Left forelimb (tissue), 1 donor: ENCODE measurements at regions not wholly inside any gene's neighbourhood (a gene's known extent, or its start where the extent isn't known, plus 50 kb on each side); places are given as distances from the start of the nearest gene placed in this dataset.
"Not testable (repeated sequence)": the region's sequence is repeated elsewhere in the genome, so short reads cannot be mapped to it uniquely, and the experiment has no call there.

ENCODE experiments used
- DNase-seq: peaks from one replicate; pipeline ENCODE4 v3.0.0-alpha.2; 2018; ENCODE audit warnings: low spot score

- DNase-seq = no peak
Observed at GRCh38 chr13:104962411-104962810, 1573.1 kb downstream of the EFNB2 start.

DNA sequence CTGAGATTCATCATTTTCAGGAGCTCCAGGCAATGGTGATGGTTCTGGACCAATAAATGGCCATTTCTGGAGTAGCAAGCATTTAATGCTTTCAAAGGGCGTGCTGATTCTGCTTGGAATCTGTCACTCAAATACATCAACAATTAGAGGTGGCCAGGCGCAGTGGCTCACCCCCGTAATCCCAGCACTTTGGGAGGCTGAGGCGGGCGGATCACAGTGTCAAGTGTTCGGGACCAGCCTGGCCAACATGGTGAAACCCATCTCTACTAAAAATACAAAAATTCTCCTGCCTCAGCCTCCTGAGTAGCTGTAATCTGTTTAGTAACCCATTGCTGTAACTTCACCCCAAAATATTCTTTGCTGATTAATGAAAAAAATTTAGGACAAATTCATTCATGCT lies 1574.2 kb downstream of the EFNB2 start:
- DNase-seq = no peak

DNA sequence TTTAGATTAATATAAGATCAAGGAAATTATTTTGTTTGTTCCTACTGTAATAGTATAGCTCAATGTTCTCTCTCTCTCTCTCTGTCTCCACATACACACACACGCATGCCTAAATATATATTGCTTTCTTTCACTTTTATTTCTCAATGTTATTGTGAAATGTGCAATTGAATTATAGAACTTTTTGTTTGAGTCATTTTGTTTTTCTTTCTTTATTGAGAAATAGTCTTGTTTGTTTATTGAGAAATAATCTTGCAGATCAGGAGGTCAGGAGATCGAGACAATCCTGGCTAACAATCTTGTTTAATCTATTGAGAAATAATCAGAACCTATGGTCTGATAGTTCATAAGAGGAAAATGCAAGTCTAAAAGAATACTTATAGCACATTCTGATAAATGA lies 1581.3 kb downstream of the EFNB2 start:
- DNase-seq = no peak

- no peak for DNase-seq
Observed at GRCh38 chr13:104953588-104953987, 1581.9 kb downstream of the EFNB2 start.

DNA sequence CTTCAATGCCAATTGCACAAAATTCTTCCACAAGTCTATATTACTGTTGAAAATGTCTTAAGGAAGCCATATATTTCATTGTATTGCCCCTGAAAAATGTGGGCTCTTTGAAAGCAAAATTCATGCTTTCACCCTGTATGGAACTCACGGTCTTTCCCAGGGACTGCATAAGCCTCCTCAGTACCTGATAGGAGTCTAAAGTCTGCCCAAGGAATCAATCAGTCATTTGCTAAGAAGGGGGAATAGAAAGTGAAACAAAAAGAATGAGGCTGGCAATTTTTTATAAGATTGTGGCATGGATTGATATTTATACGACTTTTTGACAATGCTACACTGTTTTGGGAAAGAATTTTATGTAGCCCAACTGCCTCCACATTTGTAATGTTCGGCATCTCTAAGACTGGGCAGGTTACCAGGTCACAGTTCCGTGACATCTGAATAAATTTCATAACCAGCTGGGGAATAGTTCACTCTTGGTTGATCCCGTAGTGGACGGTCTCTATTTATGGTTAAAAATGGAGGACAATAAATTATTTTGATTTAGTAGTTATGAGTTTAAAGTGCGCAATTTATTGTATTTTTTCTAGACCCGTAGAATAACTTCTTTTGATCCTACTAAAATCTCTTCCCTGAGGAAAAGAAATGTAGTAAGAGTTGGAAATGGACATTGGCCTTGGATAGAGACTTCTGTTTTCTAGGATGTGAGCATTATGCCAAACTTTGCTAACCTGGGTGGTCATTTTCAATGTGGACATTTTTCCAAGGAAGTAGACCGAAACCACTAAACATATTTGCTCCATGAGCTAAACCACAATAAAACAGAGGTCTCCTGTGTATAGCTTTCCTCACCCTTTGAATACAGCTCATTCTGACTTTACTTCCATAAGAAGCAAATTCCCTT lies 1585.4 kb downstream of the EFNB2 start:
- DNase-seq = no peak

- DNase-seq = no peak
Observed at GRCh38 chr13:104944176-104944575, 1591.3 kb downstream of the EFNB2 start.

DNA sequence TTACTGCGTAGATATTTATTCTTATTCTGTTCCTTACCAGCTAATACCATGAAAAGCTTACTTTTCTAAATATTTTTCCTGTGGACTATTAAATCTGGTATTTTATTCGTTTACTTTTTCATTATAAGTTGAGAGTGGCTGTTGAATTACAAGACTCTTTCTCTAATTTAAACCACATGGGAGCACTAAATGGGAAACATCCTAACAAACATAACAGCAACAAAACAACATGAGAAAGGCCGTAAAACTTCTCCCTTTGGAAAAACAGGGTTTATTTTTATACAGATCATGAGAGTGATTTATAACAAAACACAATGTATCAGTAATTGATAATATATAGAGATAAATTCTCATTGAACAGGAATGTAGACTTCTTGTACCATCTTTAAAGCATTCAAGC lies 1592.1 kb downstream of the EFNB2 start:
- DNase-seq = no peak

GRCh38 chr13:104937881-104938280 lies 1597.6 kb downstream of the EFNB2 start:
- DNase-seq = no peak

GRCh38 chr13:104936304-104936703 lies 1599.2 kb downstream of the EFNB2 start:
- DNase-seq = no peak

GRCh38 chr13:104920513-104920912 lies 1614.9 kb downstream of the EFNB2 start:
- not testable (repeated sequence) for DNase-seq

DNA sequence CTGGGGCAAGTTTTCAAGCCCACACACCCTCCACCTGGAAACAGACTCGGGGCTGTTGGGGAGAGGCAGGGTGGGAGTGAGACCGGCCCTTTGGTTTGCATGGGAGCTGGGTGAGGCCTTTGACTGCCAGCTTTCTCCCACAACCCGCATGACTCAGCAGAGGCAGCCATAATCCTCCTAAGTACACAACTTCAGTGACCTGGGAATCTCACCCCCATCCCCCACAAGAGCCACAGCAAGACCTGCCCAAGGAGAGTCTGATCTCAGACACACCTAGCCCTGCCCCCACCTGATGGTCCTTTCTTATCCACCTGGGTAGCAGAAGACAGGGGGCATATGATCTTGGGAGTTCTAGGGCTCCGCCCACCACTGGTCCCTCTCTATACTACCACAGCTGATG lies 1615.4 kb downstream of the EFNB2 start:
- no peak for DNase-seq

GRCh38 chr13:104900191-104900817 lies 1635.2 kb downstream of the EFNB2 start:
- DNase-seq = no peak

DNA sequence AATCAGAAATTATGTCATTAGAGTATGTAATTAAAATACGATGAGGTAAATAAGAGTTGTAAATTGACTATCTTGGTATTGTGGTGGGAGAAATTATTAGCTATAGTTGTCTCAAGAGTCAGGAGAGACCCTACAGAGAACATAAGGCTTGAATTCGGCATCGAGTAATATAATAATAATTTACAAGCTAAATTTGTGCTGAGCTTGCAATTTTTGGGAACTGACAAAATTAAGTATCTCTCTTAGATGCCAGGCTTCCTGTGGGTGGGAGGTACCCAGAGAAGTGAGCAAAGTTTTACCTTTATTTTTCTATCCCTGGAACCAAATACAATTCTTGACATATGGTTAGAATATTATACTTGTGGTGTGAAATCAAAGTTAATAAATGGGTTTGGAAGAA lies 1637.0 kb downstream of the EFNB2 start:
- no peak for DNase-seq

GRCh38 chr13:104895521-104895920 lies 1639.9 kb downstream of the EFNB2 start:
- DNase-seq = no peak

DNA sequence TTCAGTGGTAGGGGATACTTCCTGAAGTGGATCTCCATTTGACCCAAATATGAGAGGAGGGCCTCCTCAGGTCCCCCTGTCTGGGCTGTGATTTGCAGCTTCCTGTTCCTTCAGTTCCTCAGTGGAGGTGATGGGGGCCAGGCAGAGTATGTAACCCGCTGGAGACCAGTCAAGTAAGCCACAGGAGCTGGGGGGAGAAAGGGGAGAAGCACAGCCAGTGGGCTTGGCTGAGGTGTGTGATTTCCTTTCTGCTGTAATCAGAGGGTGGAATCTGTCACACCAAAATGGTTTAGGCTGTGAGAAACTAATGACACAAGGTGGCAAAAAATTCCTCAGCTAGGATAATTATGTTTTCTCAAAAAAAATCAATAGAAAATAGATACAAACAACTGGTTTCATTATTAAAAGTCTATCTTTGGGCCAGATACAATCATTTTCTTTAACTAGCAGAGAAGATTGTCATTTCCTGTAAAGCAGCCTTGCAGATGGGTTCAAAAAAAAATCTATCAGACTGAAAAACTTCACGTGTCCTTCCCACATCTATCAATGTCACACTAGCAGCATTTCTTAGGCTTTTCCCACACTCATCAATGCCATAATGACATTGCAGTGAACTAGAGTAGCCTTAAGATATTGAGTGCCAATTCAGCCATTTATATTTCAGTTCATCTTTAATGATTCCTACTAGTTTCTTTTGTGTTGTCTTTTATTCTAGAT lies 1660.3 kb downstream of the EFNB2 start:
- no peak for DNase-seq

- DNase-seq = no peak
Observed at GRCh38 chr13:104872153-104872552, 1663.3 kb downstream of the EFNB2 start.

DNA sequence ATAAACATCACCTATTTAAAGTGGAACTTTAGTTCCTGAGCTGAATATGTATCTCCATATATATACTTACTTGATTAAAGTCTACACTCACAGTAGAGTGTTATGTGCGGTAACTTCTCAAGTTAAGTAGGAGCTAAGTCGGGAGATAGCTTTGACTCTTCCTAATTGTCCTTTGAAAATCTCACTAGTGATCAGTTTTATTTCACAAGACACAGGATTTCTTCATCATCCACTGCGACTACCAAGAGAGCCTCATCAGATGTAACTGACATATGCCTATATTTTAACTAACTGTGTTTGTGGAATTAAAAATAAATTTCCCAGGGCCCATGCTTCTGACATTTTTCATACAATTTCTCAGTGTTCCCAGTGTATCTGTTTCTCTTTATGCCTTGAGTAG lies 1664.0 kb downstream of the EFNB2 start:
- no peak for DNase-seq

- DNase-seq = no peak
Observed at GRCh38 chr13:104869501-104869900, 1666.0 kb downstream of the EFNB2 start.

DNA sequence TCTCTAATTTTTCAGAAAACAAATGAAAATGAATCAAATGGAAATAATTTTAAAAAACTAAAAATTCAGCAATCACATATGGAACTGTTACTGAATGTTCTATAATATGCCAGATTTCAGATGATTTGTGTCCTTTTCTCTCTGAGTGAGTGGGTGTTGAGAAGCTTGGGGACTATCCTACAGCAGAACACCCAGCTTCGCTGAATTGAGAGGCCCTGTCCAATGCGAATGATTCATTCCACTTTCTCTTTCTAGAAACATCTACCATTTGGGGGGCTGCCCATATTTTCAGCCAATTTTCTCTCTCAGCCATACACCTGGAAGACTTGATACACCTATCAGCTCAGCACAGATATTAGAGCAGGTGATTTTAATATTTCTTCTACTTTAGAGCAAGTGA lies 1666.7 kb downstream of the EFNB2 start:
- no peak for DNase-seq

DNA sequence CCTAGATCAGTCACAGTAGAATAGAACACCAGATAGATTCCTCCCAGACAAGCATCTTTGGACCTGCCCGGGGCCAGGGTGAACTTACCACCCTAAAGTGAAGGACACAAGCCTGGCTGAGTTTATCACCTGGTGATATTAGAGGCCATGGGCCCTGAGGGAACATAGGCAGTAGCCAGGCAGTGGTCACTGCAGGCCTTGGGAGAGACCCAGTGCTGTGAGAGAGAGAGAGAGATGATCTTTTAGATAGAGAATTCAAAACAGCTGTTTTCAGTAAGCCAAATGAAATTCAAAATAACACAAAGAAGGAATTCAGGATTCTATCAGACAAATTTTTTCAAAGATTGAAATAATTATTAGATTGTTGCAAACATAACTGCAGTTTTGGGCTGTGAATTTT lies 1679.9 kb downstream of the EFNB2 start:
- no peak for DNase-seq

GRCh38 chr13:104854698-104855097 lies 1680.8 kb downstream of the EFNB2 start:
- no peak for DNase-seq

- no peak for DNase-seq
Observed at GRCh38 chr13:104854007-104854406, 1681.5 kb downstream of the EFNB2 start.

- DNase-seq = no peak
Observed at GRCh38 chr13:104847922-104848321, 1687.5 kb downstream of the EFNB2 start.
